GM23338 (cell line): ENCODE measurements at regions not wholly inside any gene's neighbourhood (a gene's known extent, or its start where the extent isn't known, plus 50 kb on each side); places are given as distances from the start of the nearest gene placed in this dataset.

ENCODE experiments used
- ATAC-seq: fragments of 200-7000 bp; cut with Tn5 transposase; 3 replicates; pipeline ENCODE4 v1.9.1; 2020
- DNase-seq: peaks from one replicate; pipeline ENCODE4 v3.0.0-alpha.2; 2015; ENCODE audit warnings: low spot score
- H2AFZ ChIP-seq: fragments of 200-600 bp; sonication (generic); 2 replicates; pipeline ENCODE4 v1.8.0; 2016; ENCODE audit warnings: antibody characterized with exemption, mild to moderate bottlenecking, moderate library complexity
- H3F3A ChIP-seq: fragments of 200-600 bp; sonication (generic); replicated peaks from 2 replicates; pipeline ENCODE4 v1.8.0; 2017; ENCODE audit warnings: antibody characterized with exemption, mixed run types, low read depth
- H3K27ac ChIP-seq: fragments of 200-600 bp; sonication (generic); 2 replicates; pipeline ENCODE4 v1.6.1; 2016; ENCODE audit warnings: low read depth
- H3K27me3 ChIP-seq: fragments of 200-600 bp; sonication (generic); 2 replicates; pipeline ENCODE4 v1.8.0; 2016; ENCODE audit warnings: mild to moderate bottlenecking, mixed run types, moderate library complexity; ENCODE audit not compliant: insufficient read depth
- H3K36me3 ChIP-seq: fragments of 200-600 bp; sonication (generic); 2 replicates; pipeline ENCODE4 v1.8.0; 2016; ENCODE audit warnings: mild to moderate bottlenecking; ENCODE audit not compliant: insufficient read depth
- H3K4me1 ChIP-seq: fragments of 200-600 bp; sonication (generic); 2 replicates; pipeline ENCODE4 v1.8.0; 2016; ENCODE audit warnings: mild to moderate bottlenecking, moderate library complexity; ENCODE audit not compliant: insufficient read depth
- H3K4me2 ChIP-seq: fragments of 200-600 bp; sonication (generic); 2 replicates; pipeline ENCODE4 v1.7.1; 2017; ENCODE audit warnings: mixed run types
- H3K4me3 ChIP-seq: fragments of 200-600 bp; sonication (generic); 2 replicates; pipeline ENCODE4 v1.6.1; 2016; ENCODE audit warnings: mixed run types
- H3K79me2 ChIP-seq: fragments of 200-600 bp; sonication (generic); replicated peaks from 2 replicates; pipeline ENCODE4 v1.8.0; 2017; ENCODE audit warnings: mild to moderate bottlenecking; ENCODE audit not compliant: insufficient read depth
- H3K9me2 ChIP-seq: fragments of 200-600 bp; sonication (generic); 2 replicates; pipeline ENCODE4 v1.8.0; 2017; ENCODE audit not compliant: insufficient read depth
- H4K20me1 ChIP-seq: fragments of 200-600 bp; sonication (generic); replicated peaks from 2 replicates; pipeline ENCODE4 v1.8.0; 2017; ENCODE audit warnings: mild to moderate bottlenecking; ENCODE audit not compliant: insufficient read depth
- H3K27ac Mint-ChIP-seq: 2 replicates; pipeline ENCODE4 v1.8.0; 2020; ENCODE audit warnings: inconsistent platforms, mild to moderate bottlenecking, moderate library complexity, mixed read lengths
- H3K27me3 Mint-ChIP-seq: 3 replicates; pipeline ENCODE4 v1.8.0; 2022; ENCODE audit warnings: low read depth, mild to moderate bottlenecking, moderate library complexity, mixed read lengths, inconsistent platforms; ENCODE audit not compliant: insufficient read depth, poor library complexity
- H3K36me3 Mint-ChIP-seq: 3 replicates; pipeline ENCODE4 v1.8.0; 2021; ENCODE audit warnings: low read depth, mild to moderate bottlenecking, inconsistent platforms, moderate library complexity, mixed read lengths
- H3K4me1 Mint-ChIP-seq: 3 replicates; pipeline ENCODE4 v1.8.0; 2020; ENCODE audit warnings: mild to moderate bottlenecking, inconsistent platforms, mixed read lengths
- H3K4me3 Mint-ChIP-seq: 3 replicates; pipeline ENCODE4 v1.8.0; 2021; ENCODE audit warnings: moderate library complexity, mild to moderate bottlenecking, inconsistent platforms, mixed read lengths
- H3K9me3 Mint-ChIP-seq: 3 replicates; pipeline ENCODE4 v1.8.0; 2020; ENCODE audit warnings: moderate library complexity, mild to moderate bottlenecking, inconsistent platforms, mixed read lengths
- CREB1 ChIP-seq: fragments of 250-450 bp; sonication (Bioruptor Pico); IDR thresholded peaks from 2 replicates; pipeline ENCODE4 v1.5.0; 2020; ENCODE audit warnings: low read depth, mild to moderate bottlenecking, moderate library complexity
- CTCF ChIP-seq, 2 experiments: fragments of 200-600 bp in 1 of 2; sonication (generic) in 1 of 2; conservative IDR thresholded peaks; 2 replicates each; pipeline versions ENCODE4 v1.5.1 to v1.6.1; 2016 to 2017; ENCODE audit warnings: antibody characterized with exemption in 2 of 2, low read depth in 2 of 2, mild to moderate bottlenecking in 2 of 2, moderate library complexity in 1 of 2
- ETS1 ChIP-seq: IDR thresholded peaks from 2 replicates; pipeline ENCODE4 v1.6.1; 2016; ENCODE audit warnings: antibody characterized with exemption
- EZH2 ChIP-seq: fragments of 200-600 bp; sonication (generic); IDR thresholded peaks from one replicate; pipeline ENCODE4 v1.8.0; 2017; ENCODE audit warnings: antibody characterized with exemption, mild to moderate bottlenecking, low read depth; ENCODE audit not compliant: unreplicated experiment
- EZH2phosphoT487 ChIP-seq: fragments of 200-600 bp; sonication (generic); IDR thresholded peaks from one replicate; pipeline ENCODE4 v1.8.1; 2018; ENCODE audit warnings: antibody characterized with exemption; ENCODE audit not compliant: unreplicated experiment
- JUNB ChIP-seq: IDR thresholded peaks from one replicate; pipeline ENCODE4 v1.6.1; 2016; ENCODE audit warnings: antibody characterized with exemption; ENCODE audit not compliant: unreplicated experiment
- POLR2AphosphoS5 ChIP-seq: IDR thresholded peaks from 2 replicates; pipeline ENCODE4 v1.6.1; 2016; ENCODE audit warnings: antibody characterized with exemption, low read depth
- REST ChIP-seq: IDR thresholded peaks from one replicate; pipeline ENCODE4 v1.6.1; 2018; ENCODE audit warnings: antibody characterized with exemption; ENCODE audit not compliant: unreplicated experiment
- ZNF114 ChIP-seq: fragments of 250-450 bp; sonication (Bioruptor Pico); IDR thresholded peaks from 2 replicates; pipeline ENCODE4 v1.5.0; 2020; ENCODE audit warnings: mild to moderate bottlenecking, moderate library complexity
- ZNF331 ChIP-seq: fragments of 250-450 bp; sonication (Bioruptor Pico); IDR thresholded peaks from 2 replicates; pipeline ENCODE4 v1.5.0; 2020; ENCODE audit warnings: low read depth, mild to moderate bottlenecking, moderate library complexity
- ZNF462 ChIP-seq: fragments of 250-450 bp; sonication (Bioruptor Pico); IDR thresholded peaks from 2 replicates; pipeline ENCODE4 v1.5.0; 2020; ENCODE audit warnings: mild to moderate bottlenecking, moderate library complexity

- Mint-ChIP-seq H3K9me3 (peaks cover 13% of the 10 kb centered on the region), H3K4me3 (no peak overlapping the region), H3K27ac (no peak overlapping the region), H3K36me3 (peaks cover 3% of the 10 kb centered on the region; the same call in 2 of the 3 replicates), H3K4me1 (peaks cover 12% of the 10 kb centered on the region), H3K27me3 (peaks cover 1% of the 10 kb centered on the region)
- H3F3A ChIP-seq: no peaks in the 10 kb centered on the region
- no peaks in the 10 kb centered on the region for H3K79me2 ChIP-seq
- no peaks in the 10 kb centered on the region for H4K20me1 ChIP-seq
- no peak for TF ChIP-seq REST
- TF ChIP-seq POLR2AphosphoS5: no peak
- no peak for TF ChIP-seq CREB1
- TF ChIP-seq ZNF331 (CRISPR knock-in tag): no peak
- no peak for TF ChIP-seq JUNB
- no peak for TF ChIP-seq ZNF114
- no peak for TF ChIP-seq ZNF462
- no peak for TF ChIP-seq CTCF (conservative IDR thresholded peaks at IDR 0.05; ENCODE audit: low read depth in 2 of 2)
- TF ChIP-seq EZH2: no peak
- TF ChIP-seq ETS1: no peak
- no peak for TF ChIP-seq EZH2phosphoT487
- no peak for ATAC-seq
- DNase-seq: no peak
- H3K9me2 ChIP-seq: no peaks in the 10 kb centered on the region
- no peak overlapping the region for H3K4me2 ChIP-seq
- no peaks in the 10 kb centered on the region for H3K27me3 ChIP-seq
- no peaks in the 10 kb centered on the region for H3K36me3 ChIP-seq
- no peaks in the 10 kb centered on the region for H3K4me1 ChIP-seq
- H3K4me3 ChIP-seq: no peak overlapping the region
- no peak overlapping the region for H3K27ac ChIP-seq
- H2AFZ ChIP-seq: no peak overlapping the region
Measured at GRCh38 chr15:26451995-26452394, 320.9 kb downstream of the GABRB3 start.
